ENCODE measurements at regions not wholly inside any gene's neighbourhood (a gene's known extent, or its start where the extent isn't known, plus 50 kb on each side); places are given as distances from the start of the nearest gene placed in this dataset.

DNA sequence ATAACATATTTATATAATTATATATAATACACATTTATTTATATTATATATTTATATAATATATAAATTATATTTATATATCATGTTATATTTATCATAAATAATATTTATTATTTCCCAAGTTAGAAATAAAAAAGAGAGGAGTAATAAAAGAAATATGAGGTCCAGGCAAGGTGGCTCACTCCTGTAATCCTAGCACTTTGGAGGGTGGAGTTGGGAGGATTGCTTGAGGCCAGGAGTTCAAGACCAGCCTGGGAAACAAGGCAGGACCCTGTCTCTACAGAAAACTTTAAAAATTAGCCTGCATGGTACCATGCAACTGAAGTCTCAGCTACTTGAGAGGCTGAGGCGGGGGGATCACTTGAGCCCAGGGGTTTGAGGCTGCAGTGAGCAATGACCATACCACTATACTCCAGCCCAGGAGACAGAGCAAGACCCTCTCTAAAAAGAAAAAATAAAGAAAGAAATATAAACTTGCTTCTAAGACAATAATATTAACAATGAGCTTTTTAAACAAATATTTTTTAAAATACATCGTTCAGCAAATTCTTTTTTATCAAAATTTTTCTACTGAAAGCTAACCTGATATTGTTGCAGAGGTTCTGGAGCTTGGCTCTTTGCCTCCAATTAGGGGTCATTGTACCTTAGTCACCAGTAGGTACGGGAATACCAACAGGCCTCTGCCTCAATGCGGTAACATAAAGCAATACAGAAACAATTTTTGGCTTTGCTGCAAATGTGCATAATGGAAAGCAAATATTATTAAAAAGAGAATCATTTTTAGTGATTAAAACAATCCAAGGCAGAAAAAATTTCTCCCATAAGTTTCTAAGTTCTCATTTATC is 290.0 kb downstream of the SETD4 start:
- TF ChIP-seq, protein P1, sequence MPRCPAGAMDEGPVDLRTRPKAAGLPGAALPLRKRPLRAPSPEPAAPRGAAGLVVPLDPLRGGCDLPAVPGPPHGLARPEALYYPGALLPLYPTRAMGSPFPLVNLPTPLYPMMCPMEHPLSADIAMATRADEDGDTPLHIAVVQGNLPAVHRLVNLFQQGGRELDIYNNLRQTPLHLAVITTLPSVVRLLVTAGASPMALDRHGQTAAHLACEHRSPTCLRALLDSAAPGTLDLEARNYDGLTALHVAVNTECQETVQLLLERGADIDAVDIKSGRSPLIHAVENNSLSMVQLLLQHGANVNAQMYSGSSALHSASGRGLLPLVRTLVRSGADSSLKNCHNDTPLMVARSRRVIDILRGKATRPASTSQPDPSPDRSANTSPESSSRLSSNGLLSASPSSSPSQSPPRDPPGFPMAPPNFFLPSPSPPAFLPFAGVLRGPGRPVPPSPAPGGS (IDR thresholded peaks at IDR 0.05) = no peak
- TF ChIP-seq JUN (IDR thresholded peaks at IDR 0.05) (no peak), TFCP2L1 (CRISPR knock-in tag; IDR thresholded peaks at IDR 0.05) (no peak), ZSCAN20 (CRISPR knock-in tag; IDR thresholded peaks at IDR 0.05) (no peak), HOXB13 (CRISPR knock-in tag; IDR thresholded peaks at IDR 0.05; ENCODE audit: low read depth) (no peak), SREBF2 (IDR thresholded peaks at IDR 0.05) (no peak), EP300 (IDR thresholded peaks at IDR 0.05) (no peak), HOXB5 (CRISPR knock-in tag; IDR thresholded peaks at IDR 0.05) (no peak), HOXA7 (CRISPR knock-in tag; IDR thresholded peaks at IDR 0.05) (no peak), SMC3 (IDR thresholded peaks at IDR 0.05) (no peak), MAFK (IDR thresholded peaks at IDR 0.05; ENCODE audit: partially characterized antibody) (no peak)
- TF ChIP-seq, protein P2, sequence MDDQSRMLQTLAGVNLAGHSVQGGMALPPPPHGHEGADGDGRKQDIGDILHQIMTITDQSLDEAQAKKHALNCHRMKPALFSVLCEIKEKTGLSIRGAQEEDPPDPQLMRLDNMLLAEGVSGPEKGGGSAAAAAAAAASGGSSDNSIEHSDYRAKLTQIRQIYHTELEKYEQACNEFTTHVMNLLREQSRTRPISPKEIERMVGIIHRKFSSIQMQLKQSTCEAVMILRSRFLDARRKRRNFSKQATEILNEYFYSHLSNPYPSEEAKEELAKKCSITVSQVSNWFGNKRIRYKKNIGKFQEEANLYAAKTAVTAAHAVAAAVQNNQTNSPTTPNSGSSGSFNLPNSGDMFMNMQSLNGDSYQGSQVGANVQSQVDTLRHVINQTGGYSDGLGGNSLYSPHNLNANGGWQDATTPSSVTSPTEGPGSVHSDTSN (IDR thresholded peaks at IDR 0.05) = no peak
- TF ChIP-seq, protein P3, sequence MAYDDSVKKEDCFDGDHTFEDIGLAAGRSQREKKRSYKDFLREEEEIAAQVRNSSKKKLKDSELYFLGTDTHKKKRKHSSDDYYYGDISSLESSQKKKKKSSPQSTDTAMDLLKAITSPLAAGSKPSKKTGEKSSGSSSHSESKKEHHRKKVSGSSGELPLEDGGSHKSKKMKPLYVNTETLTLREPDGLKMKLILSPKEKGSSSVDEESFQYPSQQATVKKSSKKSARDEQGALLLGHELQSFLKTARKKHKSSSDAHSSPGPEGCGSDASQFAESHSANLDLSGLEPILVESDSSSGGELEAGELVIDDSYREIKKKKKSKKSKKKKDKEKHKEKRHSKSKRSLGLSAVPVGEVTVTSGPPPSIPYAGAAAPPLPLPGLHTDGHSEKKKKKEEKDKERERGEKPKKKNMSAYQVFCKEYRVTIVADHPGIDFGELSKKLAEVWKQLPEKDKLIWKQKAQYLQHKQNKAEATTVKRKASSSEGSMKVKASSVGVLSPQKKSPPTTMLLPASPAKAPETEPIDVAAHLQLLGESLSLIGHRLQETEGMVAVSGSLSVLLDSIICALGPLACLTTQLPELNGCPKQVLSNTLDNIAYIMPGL (CRISPR knock-in tag; IDR thresholded peaks at IDR 0.05; ENCODE audit: borderline replicate concordance) = no peak
- Histone ChIP-seq H3K9me3 (no peaks in the 10 kb centered on the region), H3K4me2 (no peak overlapping the region), H3K4me3 (no peak overlapping the region), H3K27ac (no peak overlapping the region), H3K4me1 (no peaks in the 10 kb centered on the region)
- CTCF ChIA-PET = interaction anchor here (0.9 kb wide), 1 partner anchor 258 kb away, joined by 5 read pairs; no protein-coding TSS in a partner anchor
- no peak for ATAC-seq
- 56% methylated on average over 4 of the region's 4 CpGs for WGBS (ENCODE audit: missing lambda C conversion rate)
- POLR2A ChIA-PET = no interaction called here
- no peak for DNase-seq (ENCODE audit: low read depth in 1 of 2, low spot score in 1 of 2)
- no peak for FAIRE-seq

DNA sequence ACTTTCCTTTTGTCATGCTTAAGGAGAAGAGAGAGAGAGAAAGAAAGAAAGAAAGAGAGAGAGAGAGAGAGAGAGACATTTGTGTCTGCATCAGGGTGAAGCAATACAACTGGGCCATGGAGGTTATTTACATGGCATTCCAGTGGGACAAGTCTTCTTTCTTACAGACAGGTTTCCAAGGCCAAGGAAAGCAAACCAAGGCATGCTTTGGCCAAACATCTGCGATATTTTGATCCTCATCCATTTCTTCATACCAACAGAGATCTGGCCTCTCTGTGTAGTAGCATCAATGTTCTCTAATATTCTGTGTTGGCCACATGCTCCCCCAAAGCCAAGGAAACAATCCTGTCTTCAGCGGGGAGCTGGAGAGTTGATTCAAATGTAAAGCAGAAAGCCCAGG is 292.1 kb downstream of the SETD4 start:
- DNase-seq (ENCODE audit: low read depth in 1 of 2, low spot score in 1 of 2) (no peak), ATAC-seq (no peak), FAIRE-seq (no peak)
- CTCF ChIA-PET = no interaction called here
- Histone ChIP-seq H3K9me3 (no peaks in the 10 kb centered on the region), H3K4me3 (no peak overlapping the region), H3K4me1 (no peaks in the 10 kb centered on the region), H3K27ac (no peak overlapping the region), H3K4me2 (no peak overlapping the region)
- TF ChIP-seq CEBPB (IDR thresholded peaks at IDR 0.05) = no peak
- POLR2A ChIA-PET = no interaction called here
- 66% methylated on average over 2 of the region's 2 CpGs for WGBS (ENCODE audit: missing lambda C conversion rate)

DNA sequence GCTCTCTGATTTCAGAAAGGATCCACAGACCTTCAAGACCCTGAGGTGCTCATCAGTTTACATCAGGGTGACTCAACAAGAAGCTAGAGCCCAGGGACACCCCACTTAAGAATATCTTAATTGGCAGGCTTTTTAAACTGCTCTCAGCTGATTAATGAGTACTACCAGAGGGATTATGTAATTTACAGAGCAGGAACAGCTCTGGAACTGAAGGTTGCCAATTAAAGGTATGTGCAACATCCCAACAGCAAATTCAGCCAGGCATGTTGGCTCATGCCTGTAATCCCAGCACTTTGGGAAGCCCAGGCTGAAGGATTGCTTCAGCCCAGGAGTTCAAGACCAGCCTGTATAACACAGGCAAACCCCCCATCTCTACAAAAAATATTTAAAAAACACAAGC is 295.7 kb downstream of the SETD4 start:
- DNase-seq (ENCODE audit: low read depth in 1 of 2, low spot score in 1 of 2) (no peak), ATAC-seq (no peak), FAIRE-seq (no peak)
- Histone ChIP-seq H3K27ac (no peak overlapping the region), H3K9me3 (no peaks in the 10 kb centered on the region), H3K4me1 (no peaks in the 10 kb centered on the region), H3K4me2 (no peak overlapping the region), H3K4me3 (no peak overlapping the region)
- ChIA-PET CTCF (interaction anchor here (1.0 kb wide), 1 partner anchor 14 kb away, joined by 3 read pairs; no protein-coding TSS in a partner anchor), POLR2A (no interaction called here)
- TF ChIP-seq RNF2 (IDR thresholded peaks at IDR 0.05; ENCODE audit: borderline replicate concordance, low read depth) (no peak), FOXS1 (CRISPR knock-in tag; IDR thresholded peaks at IDR 0.05) (no peak), RAD21 (conservative IDR thresholded peaks at IDR 0.05 in 1 of 2, IDR thresholded peaks at IDR 0.05 in 1 of 2) (no peak), JUN (IDR thresholded peaks at IDR 0.05) (no peak), ZNF302 (CRISPR knock-in tag; IDR thresholded peaks at IDR 0.05) (no peak), POLR2AphosphoS2 (conservative IDR thresholded peaks at IDR 0.05; ENCODE audit: low read length) (no peak), CHD2 (IDR thresholded peaks at IDR 0.05; ENCODE audit: low read length, partially characterized antibody) (no peak), ESRRA (IDR thresholded peaks at IDR 0.05; ENCODE audit: borderline replicate concordance, low read length) (no peak), TP53 (CRISPR knock-in tag; IDR thresholded peaks at IDR 0.05) (no peak), MAFK (IDR thresholded peaks at IDR 0.05; ENCODE audit: partially characterized antibody) (no peak), EHMT2 (IDR thresholded peaks at IDR 0.05; ENCODE audit: low read depth) (no peak), ZFP36 (IDR thresholded peaks at IDR 0.05; ENCODE audit: borderline replicate concordance, partially characterized antibody) (no peak)
- TF ChIP-seq, protein P4, sequence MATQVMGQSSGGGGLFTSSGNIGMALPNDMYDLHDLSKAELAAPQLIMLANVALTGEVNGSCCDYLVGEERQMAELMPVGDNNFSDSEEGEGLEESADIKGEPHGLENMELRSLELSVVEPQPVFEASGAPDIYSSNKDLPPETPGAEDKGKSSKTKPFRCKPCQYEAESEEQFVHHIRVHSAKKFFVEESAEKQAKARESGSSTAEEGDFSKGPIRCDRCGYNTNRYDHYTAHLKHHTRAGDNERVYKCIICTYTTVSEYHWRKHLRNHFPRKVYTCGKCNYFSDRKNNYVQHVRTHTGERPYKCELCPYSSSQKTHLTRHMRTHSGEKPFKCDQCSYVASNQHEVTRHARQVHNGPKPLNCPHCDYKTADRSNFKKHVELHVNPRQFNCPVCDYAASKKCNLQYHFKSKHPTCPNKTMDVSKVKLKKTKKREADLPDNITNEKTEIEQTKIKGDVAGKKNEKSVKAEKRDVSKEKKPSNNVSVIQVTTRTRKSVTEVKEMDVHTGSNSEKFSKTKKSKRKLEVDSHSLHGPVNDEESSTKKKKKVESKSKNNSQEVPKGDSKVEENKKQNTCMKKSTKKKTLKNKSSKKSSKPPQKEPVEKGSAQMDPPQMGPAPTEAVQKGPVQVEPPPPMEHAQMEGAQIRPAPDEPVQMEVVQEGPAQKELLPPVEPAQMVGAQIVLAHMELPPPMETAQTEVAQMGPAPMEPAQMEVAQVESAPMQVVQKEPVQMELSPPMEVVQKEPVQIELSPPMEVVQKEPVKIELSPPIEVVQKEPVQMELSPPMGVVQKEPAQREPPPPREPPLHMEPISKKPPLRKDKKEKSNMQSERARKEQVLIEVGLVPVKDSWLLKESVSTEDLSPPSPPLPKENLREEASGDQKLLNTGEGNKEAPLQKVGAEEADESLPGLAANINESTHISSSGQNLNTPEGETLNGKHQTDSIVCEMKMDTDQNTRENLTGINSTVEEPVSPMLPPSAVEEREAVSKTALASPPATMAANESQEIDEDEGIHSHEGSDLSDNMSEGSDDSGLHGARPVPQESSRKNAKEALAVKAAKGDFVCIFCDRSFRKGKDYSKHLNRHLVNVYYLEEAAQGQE (IDR thresholded peaks at IDR 0.05) = no peak
- TF ChIP-seq, protein P2 (IDR thresholded peaks at IDR 0.05) = no peak

Measured in A549 (cell line).